HEK293T (cell line): ENCODE measurements at regions not wholly inside any gene's neighbourhood (a gene's known extent, or its start where the extent isn't known, plus 50 kb on each side); places are given as distances from the start of the nearest gene placed in this dataset.

ENCODE experiments used
- ARNT ChIP-seq: fragments of 450-650 bp; IDR thresholded peaks from 2 replicates; pipeline ENCODE4 v1.6.1; 2017; ENCODE audit warnings: mild to moderate bottlenecking
- FOXA1 ChIP-seq: fragments of 450-650 bp; IDR thresholded peaks from 2 replicates; pipeline ENCODE4 v1.6.1; 2016; ENCODE audit warnings: mild to moderate bottlenecking
- FOXK2 ChIP-seq: fragments of 450-650 bp; IDR thresholded peaks from 2 replicates; pipeline ENCODE4 v1.6.1; 2016; ENCODE audit warnings: mild to moderate bottlenecking
- HDGF ChIP-seq: fragments of 450-650 bp; IDR thresholded peaks from 2 replicates; pipeline ENCODE4 v1.6.1; 2017; ENCODE audit warnings: antibody characterized with exemption, borderline replicate concordance
- L3MBTL2 ChIP-seq: fragments of 450-650 bp; conservative IDR thresholded peaks from 2 replicates; pipeline ENCODE4 v1.6.1; 2016; ENCODE audit warnings: mild to moderate bottlenecking
- NFRKB ChIP-seq: fragments of 450-650 bp; IDR thresholded peaks from 2 replicates; pipeline ENCODE4 v1.6.1; 2016; ENCODE audit warnings: mild to moderate bottlenecking, moderate library complexity
- SP1 ChIP-seq: fragments of 450-650 bp; IDR thresholded peaks from 2 replicates; pipeline ENCODE4 v1.6.1; 2017
- SUZ12 ChIP-seq: fragments of 450-650 bp; IDR thresholded peaks from 2 replicates; pipeline ENCODE4 v1.6.1; 2016; ENCODE audit warnings: mild to moderate bottlenecking
- TARDBP ChIP-seq: fragments of 450-650 bp; IDR thresholded peaks from 2 replicates; pipeline ENCODE4 v1.6.1; 2016
- ZNF384 ChIP-seq: fragments of 450-650 bp; IDR thresholded peaks from 2 replicates; pipeline ENCODE4 v1.6.1; 2016
- TF ChIP-seq, protein P1 (sequence below): fragments of 450-650 bp; IDR thresholded peaks from 2 replicates; pipeline ENCODE4 v1.6.1; 2016

DNA sequence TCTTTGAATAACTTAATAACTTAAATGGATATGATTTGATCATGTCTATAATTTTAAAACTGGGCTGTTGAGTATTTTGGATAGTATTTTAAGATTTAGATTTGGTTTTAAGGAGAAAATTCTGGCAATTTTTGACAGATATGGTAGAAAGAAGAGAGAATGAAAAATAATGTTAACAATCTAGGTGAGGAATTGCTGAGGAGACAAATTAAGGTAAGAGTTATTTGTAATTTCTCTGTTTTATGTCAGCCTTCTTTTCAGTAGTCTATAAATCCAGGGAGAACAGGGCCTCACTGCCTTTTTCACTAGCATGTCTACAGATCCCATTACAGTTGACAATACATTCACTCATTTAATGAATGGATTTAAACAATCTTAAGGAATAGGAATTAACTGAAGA is 144.7 kb downstream of the SERPINI1 start:
- TF ChIP-seq FOXA1 (no peak), ARNT (no peak), FOXK2 (no peak), ZNF384 (no peak), SUZ12 (no peak), L3MBTL2 (no peak), SP1 (no peak), HDGF (no peak), TARDBP (no peak), NFRKB (no peak)
- TF ChIP-seq, protein P1, sequence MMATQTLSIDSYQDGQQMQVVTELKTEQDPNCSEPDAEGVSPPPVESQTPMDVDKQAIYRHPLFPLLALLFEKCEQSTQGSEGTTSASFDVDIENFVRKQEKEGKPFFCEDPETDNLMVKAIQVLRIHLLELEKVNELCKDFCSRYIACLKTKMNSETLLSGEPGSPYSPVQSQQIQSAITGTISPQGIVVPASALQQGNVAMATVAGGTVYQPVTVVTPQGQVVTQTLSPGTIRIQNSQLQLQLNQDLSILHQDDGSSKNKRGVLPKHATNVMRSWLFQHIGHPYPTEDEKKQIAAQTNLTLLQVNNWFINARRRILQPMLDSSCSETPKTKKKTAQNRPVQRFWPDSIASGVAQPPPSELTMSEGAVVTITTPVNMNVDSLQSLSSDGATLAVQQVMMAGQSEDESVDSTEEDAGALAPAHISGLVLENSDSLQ = no peak
